B cell (primary cell): ENCODE measurements at regions not wholly inside any gene's neighbourhood (a gene's known extent, or its start where the extent isn't known, plus 50 kb on each side); places are given as distances from the start of the nearest gene placed in this dataset.

Experiments used
- ATAC-seq: fragments of 200-7000 bp; cut with Tn5 transposase; one replicate; pipeline ENCODE4 v1.10.0; 2021; ENCODE audit warnings: low read depth, mild to moderate bottlenecking, moderate number of reproducible peaks, moderate library complexity
- CTCF ChIA-PET: fragments of 350-600 bp; sonication (Branson Sonifier 250); formaldehyde crosslinking; loops from one replicate; lab custom pipeline; 2021; ENCODE audit warnings: antibody characterized with exemption, inconsistent platforms; lab: Charles Lee
- POLR2A ChIA-PET: fragments of 350-600 bp; sonication (Branson Sonifier 250); formaldehyde crosslinking; loops from one replicate; lab custom pipeline; 2021; ENCODE audit warnings: antibody characterized with exemption; lab: Charles Lee
- DNase-seq: peaks from one replicate; pipeline ENCODE4 v3.0.0; 2013
- H2AFZ ChIP-seq: 2 replicates; pipeline ENCODE4 v1.6.1; 2012; ENCODE audit warnings: mild to moderate bottlenecking, low read depth, low read length; ENCODE audit not compliant: insufficient read depth, poor library complexity, severe bottlenecking
- H3K27ac ChIP-seq, 2 donors: 1 replicate in 1 of 2; 2 replicates in 1 of 2; pipeline ENCODE4 v1.5.1; 2012 to 2013; ENCODE audit warnings: low read length in 2 of 2, mild to moderate bottlenecking in 2 of 2, moderate library complexity in 1 of 2
- H3K27me3 ChIP-seq, 4 experiments: fragments of 200-600 bp in 1 of 4; sonication (generic) in 1 of 4; replicated peaks in 1 of 4; 1 replicate in 2 of 4; 2 replicates in 2 of 4; pipeline versions ENCODE4 v1.6.1 to v1.7.0; 2013 to 2016; ENCODE audit warnings: low read length in 3 of 4, mild to moderate bottlenecking in 2 of 4, mixed read lengths in 1 of 4, moderate library complexity in 1 of 4; ENCODE audit not compliant: insufficient read depth in 4 of 4, control insufficient read depth in 3 of 4; ENCODE audit errors: control extremely low read depth in 1 of 4
- H3K36me3 ChIP-seq, 2 experiments: replicated peaks in 1 of 2; 1 replicate in 1 of 2; 2 replicates in 1 of 2; pipeline versions ENCODE4 v1.6.1 to v1.7.1; 2013; ENCODE audit warnings: low read length in 1 of 2; ENCODE audit not compliant: insufficient read depth in 2 of 2, control insufficient read depth in 1 of 2; ENCODE audit errors: control extremely low read depth in 1 of 2, extremely low read depth in 1 of 2
- H3K4me1 ChIP-seq, 2 donors: fragments of 200-600 bp in 1 of 2; sonication (generic) in 1 of 2; 1 replicate in 1 of 2; 2 replicates in 1 of 2; pipeline versions ENCODE4 v1.5.1 to v1.6.1; 2013 to 2017; ENCODE audit warnings: low read length in 2 of 2; ENCODE audit not compliant: control insufficient read depth in 2 of 2, insufficient read depth in 2 of 2
- H3K4me2 ChIP-seq: replicated peaks from 2 replicates; pipeline ENCODE3; 2012; ENCODE audit warnings: mild to moderate bottlenecking, low read depth, low read length; ENCODE audit not compliant: poor library complexity, severe bottlenecking
- H3K4me3 ChIP-seq, 5 experiments: fragments of 200-600 bp in 1 of 5; sonication (generic) in 1 of 5; 1 replicate in 3 of 5; 2 replicates in 2 of 5; pipeline versions ENCODE4 v1.5.1 to v1.7.0; 2011 to 2016; ENCODE audit warnings: low read length in 4 of 5, mild to moderate bottlenecking in 4 of 5, low read depth in 2 of 5, control low read depth in 1 of 5, moderate library complexity in 1 of 5; ENCODE audit not compliant: insufficient read depth in 1 of 5; ENCODE audit errors: control extremely low read depth in 1 of 5, extremely low read depth in 1 of 5
- H3K79me2 ChIP-seq: fragments of 200-600 bp; sonication (generic); one replicate; pipeline ENCODE4 v1.6.0; 2016; ENCODE audit warnings: low read length; ENCODE audit not compliant: control insufficient read depth, insufficient read depth
- H3K9ac ChIP-seq: fragments of 200-600 bp; sonication (generic); 2 replicates; pipeline ENCODE4 v1.6.1; 2017; ENCODE audit warnings: mild to moderate bottlenecking, low read length, moderate library complexity
- H3K9me3 ChIP-seq, 3 donors: one replicate each; pipeline versions ENCODE4 v1.6.1 to v1.7.1; 2013; ENCODE audit warnings: low read length in 2 of 3; ENCODE audit not compliant: control insufficient read depth in 2 of 3, insufficient read depth in 1 of 3; ENCODE audit errors: control extremely low read depth in 1 of 3
- H4K20me1 ChIP-seq: 2 replicates; pipeline ENCODE4 v1.6.0; 2012; ENCODE audit warnings: mild to moderate bottlenecking, low read length; ENCODE audit not compliant: insufficient read depth, control insufficient read depth, poor library complexity, severe bottlenecking
- H3K27ac Mint-ChIP-seq: one replicate; pipeline ENCODE4 v1.8.0; 2021; ENCODE audit warnings: mixed read lengths
- H3K27me3 Mint-ChIP-seq: one replicate; pipeline ENCODE4 v1.8.0; 2021; ENCODE audit warnings: mixed read lengths
- H3K4me1 Mint-ChIP-seq: one replicate; pipeline ENCODE4 v1.8.0; 2021; ENCODE audit warnings: mixed read lengths
- H3K4me3 Mint-ChIP-seq: one replicate; pipeline ENCODE4 v1.8.0; 2021; ENCODE audit warnings: mixed read lengths
- H3K9me3 Mint-ChIP-seq: one replicate; pipeline ENCODE4 v1.8.0; 2022; ENCODE audit warnings: mixed read lengths; ENCODE audit not compliant: insufficient read depth
- CTCF ChIP-seq: fragments of 200-600 bp; IDR thresholded peaks from one replicate; pipeline ENCODE4 v1.8.0; 2022; ENCODE audit warnings: antibody characterized with exemption, mild to moderate bottlenecking
- EZH2 ChIP-seq: IDR thresholded peaks from 2 replicates; pipeline ENCODE4 v1.6.1; 2012; ENCODE audit warnings: borderline replicate concordance, low read depth, mild to moderate bottlenecking, moderate library complexity, low read length; ENCODE audit not compliant: insufficient read depth, poor library complexity, severe bottlenecking
- WGBS: methylation state at CpG from one replicate; pipeline ENCODE4 v1.1.5; 2013; ENCODE audit warnings: missing lambda C conversion rate; ENCODE audit not compliant: insufficient coverage; 5-methylcytosine and 5-hydroxymethylcytosine counted together
- intact Hi-C: fragments of 100-400 bp; cut with micrococcal nuclease; formaldehyde crosslinking; loops from one replicate; pipeline ENCODE4 v1.10.0; 2022

- Histone ChIP-seq H3K36me3 (no peaks in the 10 kb centered on the region), H3K4me2 (no peak overlapping the region), H4K20me1 (no peaks in the 10 kb centered on the region), H3K79me2 (no peaks in the 10 kb centered on the region), H3K9me3 (no peaks in the 10 kb centered on the region), H3K27ac (no peak overlapping the region), H3K4me3 (no peak overlapping the region), H3K9ac (no peak overlapping the region), H3K27me3 (no peaks in the 10 kb centered on the region), H2AFZ (no peak overlapping the region), H3K4me1 (no peaks in the 10 kb centered on the region)
- H3K4me1 Mint-ChIP-seq = no peaks in the 10 kb centered on the region
- H3K27ac Mint-ChIP-seq = no peak overlapping the region
- intact Hi-C loops = no loop called here
- 54% methylated on average over 3 of the region's 4 CpGs for WGBS
- ChIA-PET CTCF (no interaction called here), POLR2A (no interaction called here)
- peaks cover 3% of the 10 kb centered on the region for H3K9me3 Mint-ChIP-seq
- DNase-seq (no peak), ATAC-seq (no peak)
- TF ChIP-seq EZH2 (no peak), CTCF (no peak)
- H3K27me3 Mint-ChIP-seq = no peaks in the 10 kb centered on the region
- no peak overlapping the region for H3K4me3 Mint-ChIP-seq
These were observed 261.0 kb upstream of the DDX18 start for GRCh38 chr2:117553448-117553847.

- H3K27me3 Mint-ChIP-seq = no peaks in the 10 kb centered on the region
- TF ChIP-seq EZH2 = no peak
- 100% methylated on average over 2 of the region's 5 CpGs for WGBS
- Histone ChIP-seq H3K9ac (no peak overlapping the region), H3K9me3 (no peaks in the 10 kb centered on the region), H3K4me2 (no peak overlapping the region), H3K27me3 (no peaks in the 10 kb centered on the region), H3K4me3 (no peak overlapping the region), H3K27ac (no peak overlapping the region), H3K36me3 (no peaks in the 10 kb centered on the region), H3K4me1 (no peaks in the 10 kb centered on the region), H2AFZ (no peak overlapping the region), H3K79me2 (no peaks in the 10 kb centered on the region), H4K20me1 (no peaks in the 10 kb centered on the region)
- DNase-seq = no peak
- POLR2A ChIA-PET = no interaction called here
- peaks cover 5% of the 10 kb centered on the region for H3K9me3 Mint-ChIP-seq
- CTCF ChIA-PET = no interaction called here
- intact Hi-C loops = no loop called here
- no peak overlapping the region for H3K27ac Mint-ChIP-seq
- H3K4me1 Mint-ChIP-seq = no peaks in the 10 kb centered on the region
- ATAC-seq = no peak
- H3K4me3 Mint-ChIP-seq = no peak overlapping the region
These were observed 258.5 kb upstream of the DDX18 start for GRCh38 chr2:117555965-117556364.
